ENCODE measurements at regions not wholly inside any gene's neighbourhood (a gene's known extent, or its start where the extent isn't known, plus 50 kb on each side); places are given as distances from the start of the nearest gene placed in this dataset.

DNA sequence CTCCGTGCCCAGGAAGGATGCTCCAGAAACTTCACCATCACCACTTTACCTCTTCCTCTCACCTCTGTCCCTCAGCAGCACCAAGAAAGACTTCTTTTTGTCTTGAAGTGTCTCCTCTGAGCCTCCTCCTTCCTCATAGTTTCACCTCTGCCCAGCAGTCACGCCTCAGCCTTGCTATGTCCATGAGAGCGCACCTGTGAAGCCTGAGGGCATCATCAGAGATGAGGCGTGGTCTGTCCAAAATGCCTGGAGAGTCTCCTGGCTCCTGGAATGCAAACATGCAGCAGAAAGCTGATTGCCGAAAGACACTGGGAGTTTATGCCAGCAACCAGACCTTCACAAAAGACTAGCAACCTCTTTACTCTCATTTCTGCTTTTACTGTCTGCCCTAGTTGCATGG is 336.6 kb downstream of the TEX29 start:
- H4K20me1 ChIP-seq (ENCODE audit: low read depth, low read length) = no peaks in the 10 kb centered on the region
- H3K27me3 ChIP-seq (ENCODE audit: low read length) = no peaks in the 10 kb centered on the region
- H3K4me2 ChIP-seq (ENCODE audit: low read depth, low read length, poor library complexity, severe bottlenecking) = no peak overlapping the region
- TF ChIP-seq, protein P1, sequence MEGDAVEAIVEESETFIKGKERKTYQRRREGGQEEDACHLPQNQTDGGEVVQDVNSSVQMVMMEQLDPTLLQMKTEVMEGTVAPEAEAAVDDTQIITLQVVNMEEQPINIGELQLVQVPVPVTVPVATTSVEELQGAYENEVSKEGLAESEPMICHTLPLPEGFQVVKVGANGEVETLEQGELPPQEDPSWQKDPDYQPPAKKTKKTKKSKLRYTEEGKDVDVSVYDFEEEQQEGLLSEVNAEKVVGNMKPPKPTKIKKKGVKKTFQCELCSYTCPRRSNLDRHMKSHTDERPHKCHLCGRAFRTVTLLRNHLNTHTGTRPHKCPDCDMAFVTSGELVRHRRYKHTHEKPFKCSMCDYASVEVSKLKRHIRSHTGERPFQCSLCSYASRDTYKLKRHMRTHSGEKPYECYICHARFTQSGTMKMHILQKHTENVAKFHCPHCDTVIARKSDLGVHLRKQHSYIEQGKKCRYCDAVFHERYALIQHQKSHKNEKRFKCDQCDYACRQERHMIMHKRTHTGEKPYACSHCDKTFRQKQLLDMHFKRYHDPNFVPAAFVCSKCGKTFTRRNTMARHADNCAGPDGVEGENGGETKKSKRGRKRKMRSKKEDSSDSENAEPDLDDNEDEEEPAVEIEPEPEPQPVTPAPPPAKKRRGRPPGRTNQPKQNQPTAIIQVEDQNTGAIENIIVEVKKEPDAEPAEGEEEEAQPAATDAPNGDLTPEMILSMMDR (IDR thresholded peaks at IDR 0.05; ENCODE audit: insufficient read depth, low read length, poor library complexity, severe bottlenecking) = no peak
- TF ChIP-seq EZH2phosphoT487 (conservative IDR thresholded peaks at IDR 0.05; ENCODE audit: low read length) = no peak
- H3K9me3 ChIP-seq (ENCODE audit: insufficient read depth, low read length) = no peaks in the 10 kb centered on the region
- no peak overlapping the region for H3K9ac ChIP-seq (ENCODE audit: low read length)
- H3K27ac ChIP-seq (ENCODE audit: low read depth, low read length) = no peak overlapping the region
- no peaks in the 10 kb centered on the region for H3K9me2 ChIP-seq (replicated peaks; ENCODE audit: insufficient read depth, low read length)
- no peaks in the 10 kb centered on the region for H3F3A ChIP-seq (ENCODE audit: insufficient read depth)
- no peaks in the 10 kb centered on the region for H3K36me3 ChIP-seq (ENCODE audit: low read length)
- no peaks in the 10 kb centered on the region for H3K79me2 ChIP-seq (ENCODE audit: insufficient read depth, low read length)
- H2AFZ ChIP-seq (ENCODE audit: low read depth, low read length, severe bottlenecking) = no peak overlapping the region
- no peak overlapping the region for H3K4me3 ChIP-seq (ENCODE audit: insufficient read depth, low read length, poor library complexity, severe bottlenecking)

DNA sequence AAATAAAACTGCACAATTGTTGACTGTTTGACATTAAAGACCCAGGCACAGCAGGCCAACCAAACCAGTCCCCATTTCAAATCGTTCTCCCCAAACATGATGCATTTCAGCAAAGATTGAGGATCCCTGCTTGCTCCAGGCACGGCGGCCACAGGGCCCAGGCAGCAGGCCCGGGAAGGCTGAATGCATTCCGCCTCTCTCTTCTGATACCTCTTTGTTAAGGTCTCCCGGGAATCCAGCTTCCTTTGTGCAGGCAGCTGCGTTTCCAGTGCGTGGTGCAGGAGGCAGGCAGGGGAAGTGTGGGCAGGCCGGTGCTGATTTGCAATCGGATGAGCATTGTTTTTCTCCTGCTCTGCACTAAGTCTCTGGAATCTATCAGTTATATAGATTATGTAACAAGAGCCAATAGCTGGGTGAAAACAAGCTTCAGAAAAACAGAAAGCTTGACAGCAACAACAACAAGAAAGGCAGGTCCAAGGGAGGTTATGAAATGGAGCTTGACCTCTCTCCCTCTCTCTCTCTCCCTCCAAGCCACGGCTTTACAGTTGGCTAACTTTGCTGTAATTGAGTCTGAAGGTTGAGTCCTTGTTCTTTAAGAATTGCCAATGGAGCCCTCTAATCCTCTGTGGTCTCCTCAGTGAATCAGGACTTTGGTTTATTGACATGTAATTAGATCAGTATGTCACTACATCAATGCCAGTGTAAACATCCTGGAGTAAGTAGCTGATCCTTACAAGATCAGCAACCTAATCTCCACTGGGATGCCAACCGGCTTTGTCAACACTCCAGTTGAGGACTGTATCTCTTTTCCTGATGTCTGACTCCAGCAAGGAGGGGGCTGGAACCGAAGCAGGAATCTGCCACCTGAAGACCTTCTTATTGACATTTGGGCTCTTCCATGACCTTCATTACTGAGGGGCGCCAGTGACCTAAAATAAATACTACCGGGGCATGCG is 338.0 kb downstream of the TEX29 start:
- Histone ChIP-seq H3F3A (ENCODE audit: insufficient read depth) (no peaks in the 10 kb centered on the region), H2AFZ (ENCODE audit: low read depth, low read length, severe bottlenecking) (no peak overlapping the region)

GRCh38 chr13:111659219-111659775 is 338.9 kb downstream of the TEX29 start:
- no peak for TF ChIP-seq EZH2phosphoT487 (conservative IDR thresholded peaks at IDR 0.05; ENCODE audit: low read length)
- TF ChIP-seq, protein P1 (IDR thresholded peaks at IDR 0.05; ENCODE audit: insufficient read depth, low read length, poor library complexity, severe bottlenecking) = no peak
- H3K27me3 ChIP-seq (ENCODE audit: low read length) = no peaks in the 10 kb centered on the region
- no peaks in the 10 kb centered on the region for H3K36me3 ChIP-seq (ENCODE audit: low read length)
- no peaks in the 10 kb centered on the region for H3K9me3 ChIP-seq (ENCODE audit: insufficient read depth, low read length)
- H3F3A ChIP-seq (ENCODE audit: insufficient read depth) = no peaks in the 10 kb centered on the region
- no peak overlapping the region for H3K27ac ChIP-seq (ENCODE audit: low read depth, low read length)
- no peak overlapping the region for H3K4me3 ChIP-seq (ENCODE audit: insufficient read depth, low read length, poor library complexity, severe bottlenecking)
- H3K9me2 ChIP-seq (replicated peaks; ENCODE audit: insufficient read depth, low read length) = no peaks in the 10 kb centered on the region
- H3K4me2 ChIP-seq (ENCODE audit: low read depth, low read length, poor library complexity, severe bottlenecking) = no peak overlapping the region
- no peak overlapping the region for H3K9ac ChIP-seq (ENCODE audit: low read length)
- H4K20me1 ChIP-seq (ENCODE audit: low read depth, low read length) = no peaks in the 10 kb centered on the region
- H3K79me2 ChIP-seq (ENCODE audit: insufficient read depth, low read length) = no peaks in the 10 kb centered on the region
- H2AFZ ChIP-seq (ENCODE audit: low read depth, low read length, severe bottlenecking) = no peak overlapping the region

More for the DNA sequence above, 338.0 kb downstream of the TEX29 start:
- Histone ChIP-seq H4K20me1 (ENCODE audit: low read depth, low read length) (no peaks in the 10 kb centered on the region), H3K9me3 (ENCODE audit: insufficient read depth, low read length) (no peaks in the 10 kb centered on the region), H3K4me2 (ENCODE audit: low read depth, low read length, poor library complexity, severe bottlenecking) (no peak overlapping the region), H3K27ac (ENCODE audit: low read depth, low read length) (no peak overlapping the region), H3K79me2 (ENCODE audit: insufficient read depth, low read length) (no peaks in the 10 kb centered on the region), H3K27me3 (ENCODE audit: low read length) (no peaks in the 10 kb centered on the region), H3K4me3 (ENCODE audit: insufficient read depth, low read length, poor library complexity, severe bottlenecking) (no peak overlapping the region), H3K9ac (ENCODE audit: low read length) (no peak overlapping the region), H3K9me2 (replicated peaks; ENCODE audit: insufficient read depth, low read length) (no peaks in the 10 kb centered on the region), H3K36me3 (ENCODE audit: low read length) (no peaks in the 10 kb centered on the region)
- TF ChIP-seq, protein P1 (IDR thresholded peaks at IDR 0.05; ENCODE audit: insufficient read depth, low read length, poor library complexity, severe bottlenecking) = no peak
- no peak for TF ChIP-seq EZH2phosphoT487 (conservative IDR thresholded peaks at IDR 0.05; ENCODE audit: low read length)
